ENCODE measurements at regions not wholly inside any gene's neighbourhood (a gene's known extent, or its start where the extent isn't known, plus 50 kb on each side); places are given as distances from the start of the nearest gene placed in this dataset.

DNA sequence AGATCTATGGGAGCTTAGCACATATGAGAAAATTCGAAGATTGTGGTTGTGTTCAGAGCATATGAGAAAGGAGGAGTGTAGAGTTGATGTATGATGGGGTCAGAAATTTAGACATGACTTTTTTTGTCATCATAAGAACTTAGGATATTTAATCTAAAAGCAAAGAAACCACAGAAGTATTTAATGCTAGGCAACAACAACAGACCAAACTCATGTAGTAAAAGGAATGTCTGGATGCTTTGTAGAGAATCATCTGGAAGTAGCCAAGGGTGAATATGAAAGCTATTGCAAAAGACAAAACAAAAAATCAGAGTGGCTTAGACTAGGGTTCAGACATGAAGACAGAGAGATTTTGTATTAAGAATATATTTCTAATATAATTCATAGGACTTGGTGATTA, 190.3 kb downstream of the SLITRK1 start:
- TF ChIP-seq POLR2A (IDR thresholded peaks at IDR 0.05): no peak
- TF ChIP-seq, protein P1, sequence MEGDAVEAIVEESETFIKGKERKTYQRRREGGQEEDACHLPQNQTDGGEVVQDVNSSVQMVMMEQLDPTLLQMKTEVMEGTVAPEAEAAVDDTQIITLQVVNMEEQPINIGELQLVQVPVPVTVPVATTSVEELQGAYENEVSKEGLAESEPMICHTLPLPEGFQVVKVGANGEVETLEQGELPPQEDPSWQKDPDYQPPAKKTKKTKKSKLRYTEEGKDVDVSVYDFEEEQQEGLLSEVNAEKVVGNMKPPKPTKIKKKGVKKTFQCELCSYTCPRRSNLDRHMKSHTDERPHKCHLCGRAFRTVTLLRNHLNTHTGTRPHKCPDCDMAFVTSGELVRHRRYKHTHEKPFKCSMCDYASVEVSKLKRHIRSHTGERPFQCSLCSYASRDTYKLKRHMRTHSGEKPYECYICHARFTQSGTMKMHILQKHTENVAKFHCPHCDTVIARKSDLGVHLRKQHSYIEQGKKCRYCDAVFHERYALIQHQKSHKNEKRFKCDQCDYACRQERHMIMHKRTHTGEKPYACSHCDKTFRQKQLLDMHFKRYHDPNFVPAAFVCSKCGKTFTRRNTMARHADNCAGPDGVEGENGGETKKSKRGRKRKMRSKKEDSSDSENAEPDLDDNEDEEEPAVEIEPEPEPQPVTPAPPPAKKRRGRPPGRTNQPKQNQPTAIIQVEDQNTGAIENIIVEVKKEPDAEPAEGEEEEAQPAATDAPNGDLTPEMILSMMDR (IDR thresholded peaks at IDR 0.05): no peak
